IMR-90 (cell line): ENCODE measurements at regions not wholly inside any gene's neighbourhood (a gene's known extent, or its start where the extent isn't known, plus 50 kb on each side); places are given as distances from the start of the nearest gene placed in this dataset.

Experiments
- ATAC-seq: fragments of 200-7000 bp; cut with Tn5 transposase; 2 replicates; pipeline ENCODE4 v1.9.1; 2020; ENCODE audit warnings: low read depth, mild to moderate bottlenecking, moderate library complexity
- BruUV-seq: library from RNA; stranded (reverse); fragments of 400-500 nt; replicated peaks from 2 replicates; lab custom pipeline; 2021; lab: Mats Ljungman, UMichigan
- CTCF ChIA-PET: fragments of 300-600 bp; formaldehyde crosslinking; extraction: SDS; loops from one replicate; lab custom pipeline; 2021; ENCODE audit warnings: antibody characterized with exemption; lab: Yijun Ruan, JAX
- POLR2A ChIA-PET: fragments of 300-600 bp; sonication (Branson Sonifier 250); formaldehyde crosslinking; loops from one replicate; lab custom pipeline; 2022; ENCODE audit warnings: antibody characterized with exemption; ENCODE audit not compliant: unreplicated experiment; lab: Charles Lee
- DNase-seq: peaks from one replicate; pipeline ENCODE4 v3.0.0; 2013
- H2AFZ ChIP-seq: replicated peaks from 2 replicates; pipeline ENCODE3; 2013; ENCODE audit warnings: low read length, mild to moderate bottlenecking; ENCODE audit not compliant: poor library complexity
- H2AK5ac ChIP-seq: 2 replicates; pipeline ENCODE4 v1.6.1; 2013; ENCODE audit warnings: low read depth, low read length, inconsistent platforms
- H2AK9ac ChIP-seq: replicated peaks from 2 replicates; pipeline ENCODE3; 2013; ENCODE audit warnings: mild to moderate bottlenecking, low read depth, low read length, moderate library complexity; ENCODE audit not compliant: poor library complexity
- H2BK120ac ChIP-seq: 2 replicates; pipeline ENCODE4 v1.6.1; 2013; ENCODE audit warnings: low read depth, low read length, inconsistent platforms
- H2BK15ac ChIP-seq: 3 replicates; pipeline ENCODE4 v1.6.1; 2013; ENCODE audit warnings: low read depth, low read length, inconsistent platforms
- H2BK20ac ChIP-seq: 2 replicates; pipeline ENCODE4 v1.6.1; 2013; ENCODE audit warnings: low read depth, mild to moderate bottlenecking, inconsistent platforms, low read length, moderate library complexity
- H2BK5ac ChIP-seq: 2 replicates; pipeline ENCODE4 v1.6.1; 2013; ENCODE audit warnings: mild to moderate bottlenecking, low read depth, low read length, inconsistent platforms; ENCODE audit not compliant: poor library complexity, severe bottlenecking
- H3K14ac ChIP-seq: replicated peaks from 2 replicates; pipeline ENCODE4 v1.6.1; 2013; ENCODE audit warnings: low read depth, low read length, inconsistent platforms
- H3K18ac ChIP-seq: 2 replicates; pipeline ENCODE4 v1.6.1; 2013; ENCODE audit warnings: low read depth, low read length, control low read depth
- H3K23ac ChIP-seq: 2 replicates; pipeline ENCODE4 v1.6.1; 2013; ENCODE audit warnings: low read depth, low read length, inconsistent platforms
- H3K27ac ChIP-seq: 2 replicates; pipeline ENCODE4 v1.5.1; 2013; ENCODE audit warnings: mild to moderate bottlenecking, control low read depth, low read length; ENCODE audit not compliant: insufficient read depth
- H3K27me3 ChIP-seq: 2 replicates; pipeline ENCODE4 v1.6.1; 2013; ENCODE audit warnings: low read length; ENCODE audit not compliant: control insufficient read depth, insufficient read depth
- H3K36me3 ChIP-seq: 2 replicates; pipeline ENCODE4 v1.6.1; 2013; ENCODE audit warnings: low read length, mixed read lengths; ENCODE audit not compliant: control insufficient read depth, insufficient read depth
- H3K4ac ChIP-seq: 2 replicates; pipeline ENCODE4 v1.6.1; 2013; ENCODE audit warnings: low read depth, low read length, inconsistent platforms
- H3K4me1 ChIP-seq: 2 replicates; pipeline ENCODE4 v1.6.1; 2013; ENCODE audit warnings: low read length, mixed read lengths; ENCODE audit not compliant: control insufficient read depth, insufficient read depth
- H3K4me2 ChIP-seq: 2 replicates; pipeline ENCODE4 v1.6.1; 2013; ENCODE audit warnings: low read depth, mild to moderate bottlenecking, control low read depth, low read length, moderate library complexity
- H3K4me3 ChIP-seq: 2 replicates; pipeline ENCODE4 v1.5.1; 2013; ENCODE audit warnings: low read depth, mild to moderate bottlenecking, control low read depth, low read length, moderate library complexity; ENCODE audit not compliant: insufficient read depth
- H3K56ac ChIP-seq: 2 replicates; pipeline ENCODE4 v1.6.1; 2013; ENCODE audit warnings: low read length, inconsistent platforms; ENCODE audit not compliant: insufficient read depth; ENCODE audit errors: extremely low read depth
- H3K79me1 ChIP-seq, 2 experiments: 2 replicates each; pipeline ENCODE4 v1.6.1; 2013; ENCODE audit warnings: low read length in 2 of 2, inconsistent platforms in 1 of 2, low read depth in 1 of 2
- H3K9ac ChIP-seq: 2 replicates; pipeline ENCODE4 v1.6.1; 2013; ENCODE audit warnings: low read depth, low read length, control low read depth
- H3K9me1 ChIP-seq: 2 replicates; pipeline ENCODE4 v1.6.1; 2013; ENCODE audit warnings: low read length, inconsistent platforms; ENCODE audit not compliant: insufficient read depth
- H3K9me3 ChIP-seq: 2 replicates; pipeline ENCODE4 v1.6.1; 2013; ENCODE audit warnings: low read length; ENCODE audit not compliant: control insufficient read depth, insufficient read depth
- H4K20me1 ChIP-seq: 2 replicates; pipeline ENCODE4 v1.6.1; 2013; ENCODE audit warnings: low read length, inconsistent platforms; ENCODE audit not compliant: insufficient read depth
- H4K5ac ChIP-seq: 2 replicates; pipeline ENCODE4 v1.6.1; 2013; ENCODE audit warnings: mild to moderate bottlenecking, low read depth, low read length, control low read depth
- H4K8ac ChIP-seq, 2 experiments: 2 replicates each; pipeline ENCODE4 v1.6.1; 2013; ENCODE audit warnings: low read depth in 2 of 2, low read length in 2 of 2, control low read depth in 1 of 2, inconsistent platforms in 1 of 2
- H4K91ac ChIP-seq: 2 replicates; pipeline ENCODE4 v1.6.1; 2013; ENCODE audit warnings: low read depth, low read length, inconsistent platforms; ENCODE audit not compliant: insufficient read depth
- BHLHE40 ChIP-seq: fragments of 150-350 bp; IDR thresholded peaks from 2 replicates; pipeline ENCODE4 v1.6.1; 2016; ENCODE audit warnings: mild to moderate bottlenecking, low read depth, low read length
- CEBPB ChIP-seq: IDR thresholded peaks from 2 replicates; pipeline ENCODE4 v1.6.1; 2012; ENCODE audit warnings: low read depth, low read length, improper control_type of control experiment
- CHD1 ChIP-seq: IDR thresholded peaks from 2 replicates; pipeline ENCODE4 v1.6.1; 2012; ENCODE audit warnings: low read depth, low read length, improper control_type of control experiment
- CTCF ChIP-seq: conservative IDR thresholded peaks from 2 replicates; pipeline ENCODE4 v1.5.1; 2012; ENCODE audit warnings: mild to moderate bottlenecking, low read depth, low read length, improper control_type of control experiment
- ELK1 ChIP-seq: fragments of 150-350 bp; IDR thresholded peaks from 2 replicates; pipeline ENCODE4 v1.6.1; 2016; ENCODE audit warnings: low read depth, mild to moderate bottlenecking, low read length, moderate library complexity, borderline replicate concordance
- FOS ChIP-seq: fragments of 150-350 bp; IDR thresholded peaks from 2 replicates; pipeline ENCODE4 v1.6.1; 2016; ENCODE audit warnings: low read depth, low read length
- MAFK ChIP-seq: IDR thresholded peaks from 2 replicates; pipeline ENCODE4 v1.6.1; 2012; ENCODE audit warnings: low read depth, low read length, improper control_type of control experiment
- MAZ ChIP-seq: IDR thresholded peaks from 2 replicates; pipeline ENCODE4 v1.6.1; 2012; ENCODE audit warnings: low read depth, mild to moderate bottlenecking, low read length, improper control_type of control experiment, moderate library complexity, borderline replicate concordance
- MXI1 ChIP-seq: IDR thresholded peaks from 2 replicates; pipeline ENCODE4 v1.6.1; 2012; ENCODE audit warnings: low read depth, mild to moderate bottlenecking, low read length, moderate library complexity, borderline replicate concordance
- NFE2L2 ChIP-seq: fragments of 150-350 bp; IDR thresholded peaks from 2 replicates; pipeline ENCODE4 v1.6.1; 2016; ENCODE audit warnings: low read depth, mild to moderate bottlenecking, low read length
- RCOR1 ChIP-seq: IDR thresholded peaks from 2 replicates; pipeline ENCODE4 v1.6.1; 2012; ENCODE audit warnings: mild to moderate bottlenecking, low read length, improper control_type of control experiment; ENCODE audit not compliant: insufficient replicate concordance
- RFX5 ChIP-seq: IDR thresholded peaks from 2 replicates; pipeline ENCODE4 v1.8.0; 2012; ENCODE audit warnings: low read depth, mild to moderate bottlenecking, low read length, moderate library complexity
- SMC3 ChIP-seq: fragments of 150-350 bp; IDR thresholded peaks from 2 replicates; pipeline ENCODE4 v1.6.1; 2016; ENCODE audit warnings: low read depth, mild to moderate bottlenecking, antibody characterized with exemption, low read length, moderate library complexity
- USF2 ChIP-seq: fragments of 150-350 bp; IDR thresholded peaks from 2 replicates; pipeline ENCODE4 v1.6.1; 2017; ENCODE audit warnings: mild to moderate bottlenecking, antibody characterized with exemption, low read length, low read depth
- WGBS, 2 experiments: methylation state at CpG; one replicate each; pipeline versions ENCODE4 v1.1.5 to v1.1.7; 2013; ENCODE audit warnings: missing lambda C conversion rate in 2 of 2; ENCODE audit not compliant: insufficient read length in 1 of 2; ENCODE audit errors: extremely low coverage in 2 of 2; 5-methylcytosine and 5-hydroxymethylcytosine counted together
- dilution Hi-C: fragments of 300-500 bp; cut with HindIII; formaldehyde crosslinking; loops from one replicate; pipeline ENCODE4 v1.14.3; 2018; ENCODE audit warnings: low sequenced_read_pairs; ENCODE audit not compliant: unreplicated experiment
- in situ Hi-C: fragments of 300-500 bp; cut with MboI; formaldehyde crosslinking; loops from 3 replicates; pipeline ENCODE4 v1.14.3; 2019; ENCODE audit warnings: low sequenced_read_pairs, inconsistent platforms, mixed read lengths
- intact Hi-C: fragments of 100-400 bp; cut with micrococcal nuclease; formaldehyde crosslinking; loops from 2 replicates; pipeline ENCODE4 v1.10.0; 2022

GRCh38 chr2:14967729-14968128 is 335.2 kb downstream of the LRATD1 start:
- no peak overlapping the region for H2AK5ac ChIP-seq
- no peaks in the 10 kb centered on the region for H3K27me3 ChIP-seq
- H4K8ac ChIP-seq: no peak overlapping the region
- intact Hi-C loops (no loop called here), dilution Hi-C loops (no loop called here), in situ Hi-C loops (no loop called here)
- no peak overlapping the region for H2BK120ac ChIP-seq
- ATAC-seq (no peak), DNase-seq (no peak)
- no peak overlapping the region for H2BK15ac ChIP-seq
- H3K23ac ChIP-seq: no peak overlapping the region
- no peak overlapping the region for H2BK20ac ChIP-seq
- H3K9me3 ChIP-seq: no peaks in the 10 kb centered on the region
- no peak overlapping the region for H4K5ac ChIP-seq
- ChIA-PET POLR2A (no interaction called here), CTCF (no interaction called here)
- H3K27ac ChIP-seq: no peak overlapping the region
- no peak overlapping the region for H2AFZ ChIP-seq
- no CpG with 5 or more reads among the region's 2 CpGs for WGBS, 2 experiments
- H3K14ac ChIP-seq: no peak overlapping the region
- no peak overlapping the region for H3K4ac ChIP-seq
- BruUV-seq: no TSS peak
- no peak overlapping the region for H3K4me2 ChIP-seq
- H3K56ac ChIP-seq: no peak overlapping the region
- no peaks in the 10 kb centered on the region for H3K79me1 ChIP-seq
- no peaks in the 10 kb centered on the region for H3K4me1 ChIP-seq
- TF ChIP-seq RFX5: no peak
- no peak for TF ChIP-seq CEBPB
- no peak for TF ChIP-seq SMC3
- TF ChIP-seq NFE2L2: no peak
- no peak for TF ChIP-seq USF2
- no peak for TF ChIP-seq RCOR1
- TF ChIP-seq BHLHE40: no peak
- TF ChIP-seq CTCF: no peak
- TF ChIP-seq ELK1: no peak
- TF ChIP-seq CHD1: no peak
- TF ChIP-seq FOS: no peak
- TF ChIP-seq MAZ: no peak
- TF ChIP-seq MAFK: no peak
- TF ChIP-seq MXI1: no peak
- no peaks in the 10 kb centered on the region for H3K36me3 ChIP-seq
- no peaks in the 10 kb centered on the region for H3K9me1 ChIP-seq
- no peak overlapping the region for H2BK5ac ChIP-seq
- H4K91ac ChIP-seq: no peak overlapping the region
- no peak overlapping the region for H2AK9ac ChIP-seq
- H3K18ac ChIP-seq: no peak overlapping the region
- H4K20me1 ChIP-seq: no peaks in the 10 kb centered on the region
- H3K4me3 ChIP-seq: no peak overlapping the region
- no peak overlapping the region for H3K9ac ChIP-seq
